Gastroesophageal sphincter (tissue), 3 donors: ENCODE measurements at regions not wholly inside any gene's neighbourhood (a gene's known extent, or its start where the extent isn't known, plus 50 kb on each side); places are given as distances from the start of the nearest gene placed in this dataset.

Experiments used
- CTCF ChIP-seq, 4 experiments: fragments of 200-600 bp in 2 of 4; fragments of 450-650 bp in 2 of 4; sonication (generic) in 1 of 4; IDR thresholded peaks; one replicate each; pipeline ENCODE4 v1.5.1; 2017 to 2019; ENCODE audit warnings: antibody characterized with exemption in 4 of 4, mild to moderate bottlenecking in 2 of 4, moderate library complexity in 2 of 4
- POLR2A ChIP-seq, 2 donors: fragments of 450-650 bp; IDR thresholded peaks; one replicate each; pipeline ENCODE4 v1.6.1; 2017; ENCODE audit warnings: antibody characterized with exemption in 2 of 2, mild to moderate bottlenecking in 2 of 2, moderate library complexity in 1 of 2

GRCh38 chr17:71572343-71572742 lies 548.5 kb upstream of the SOX9 start:
- TF ChIP-seq POLR2A (IDR thresholded peaks at IDR 0.05), result no peak
- no peak for TF ChIP-seq CTCF (IDR thresholded peaks at IDR 0.05)
